ENCODE measurements at regions not wholly inside any gene's neighbourhood (a gene's known extent, or its start where the extent isn't known, plus 50 kb on each side); places are given as distances from the start of the nearest gene placed in this dataset.

- no peak for DNase-seq (ENCODE audit: low spot score)
- no peak for ATAC-seq
These were observed 656.2 kb upstream of the PTPRD start for GRCh38 chr9:11269036-11269435.

- ATAC-seq = no peak
- no peak for DNase-seq (ENCODE audit: low spot score)
These were observed 662.4 kb upstream of the PTPRD start for GRCh38 chr9:11275158-11275695.

GRCh38 chr9:11312966-11313365 is 700.2 kb upstream of the PTPRD start:
- DNase-seq (ENCODE audit: low spot score) (no peak), ATAC-seq (no peak)

- no peak for ATAC-seq
- DNase-seq (ENCODE audit: low spot score) = no peak
These were observed 706.1 kb upstream of the PTPRD start for GRCh38 chr9:11318946-11319345.

- ATAC-seq (peak; percentile 58), DNase-seq (ENCODE audit: low spot score) (no peak)
These were observed 706.7 kb upstream of the PTPRD start for GRCh38 chr9:11319538-11319937.

GRCh38 chr9:11320989-11321388 is 708.2 kb upstream of the PTPRD start:
- DNase-seq (ENCODE audit: low spot score) (no peak), ATAC-seq (no peak)

GRCh38 chr9:11323457-11323856 is 710.7 kb upstream of the PTPRD start:
- no peak for DNase-seq (ENCODE audit: low spot score)
- ATAC-seq = no peak

- DNase-seq (ENCODE audit: low spot score) = no peak
- ATAC-seq = no peak
These were observed 713.4 kb upstream of the PTPRD start for GRCh38 chr9:11326231-11326630.

- no peak for DNase-seq (ENCODE audit: low spot score)
- ATAC-seq = no peak
These were observed 715.5 kb upstream of the PTPRD start for GRCh38 chr9:11328326-11328725.

GRCh38 chr9:11335011-11335410 is 722.2 kb upstream of the PTPRD start:
- no peak for DNase-seq (ENCODE audit: low spot score)
- no peak for ATAC-seq

- no peak for ATAC-seq
- DNase-seq (ENCODE audit: low spot score) = no peak
These were observed 725.3 kb upstream of the PTPRD start for GRCh38 chr9:11338130-11338529.

- no peak for DNase-seq (ENCODE audit: low spot score)
These were observed 727.9 kb upstream of the PTPRD start for GRCh38 chr9:11340654-11341053.

GRCh38 chr9:11347437-11347836 is 734.6 kb upstream of the PTPRD start:
- ATAC-seq = no peak

More at GRCh38 chr9:11340654-11341053, 727.9 kb upstream of the PTPRD start:
- no peak for ATAC-seq

GRCh38 chr9:11348366-11348765 is 735.6 kb upstream of the PTPRD start:
- DNase-seq (ENCODE audit: low spot score) (no peak), ATAC-seq (no peak)

More at GRCh38 chr9:11347437-11347836, 734.6 kb upstream of the PTPRD start:
- no peak for DNase-seq (ENCODE audit: low spot score)

- DNase-seq (ENCODE audit: low spot score) (no peak), ATAC-seq (no peak)
These were observed 736.4 kb upstream of the PTPRD start for GRCh38 chr9:11349187-11349586.

- DNase-seq (ENCODE audit: low spot score) (no peak), ATAC-seq (no peak)
These were observed 739.8 kb upstream of the PTPRD start for GRCh38 chr9:11352612-11353011.

GRCh38 chr9:11356067-11356466 is 743.3 kb upstream of the PTPRD start:
- ATAC-seq (no peak), DNase-seq (ENCODE audit: low spot score) (no peak)

GRCh38 chr9:11366585-11367129 is 753.9 kb upstream of the PTPRD start:
- ATAC-seq = no peak
- no peak for DNase-seq (ENCODE audit: low spot score)

- no peak for DNase-seq (ENCODE audit: low spot score)
- ATAC-seq = no peak
These were observed 762.1 kb upstream of the PTPRD start for GRCh38 chr9:11374926-11375325.

- ATAC-seq = no peak
- no peak for DNase-seq (ENCODE audit: low spot score)
These were observed 789.8 kb upstream of the PTPRD start for GRCh38 chr9:11402621-11403020.

- DNase-seq (ENCODE audit: low spot score) = no peak
- no peak for ATAC-seq
These were observed 801.4 kb upstream of the PTPRD start for GRCh38 chr9:11414241-11414640.

GRCh38 chr9:11417782-11418181 is 805.0 kb upstream of the PTPRD start:
- no peak for ATAC-seq
- no peak for DNase-seq (ENCODE audit: low spot score)

GRCh38 chr9:11431490-11431889 is 818.7 kb upstream of the PTPRD start:
- no peak for ATAC-seq
- DNase-seq (ENCODE audit: low spot score) = no peak

Data from left lobe of liver (tissue), 2 donors.